K562 (cell line): ENCODE measurements at regions not wholly inside any gene's neighbourhood (a gene's known extent, or its start where the extent isn't known, plus 50 kb on each side); places are given as distances from the start of the nearest gene placed in this dataset.

Experiments
- ATAC-seq: fragments of 200-7000 bp; cut with Tn5 transposase; 3 replicates; pipeline ENCODE4 v1.9.1; 2020; ENCODE audit warnings: moderate library complexity
- BruUV-seq: library from RNA; stranded (reverse); fragments of 400-500 nt; replicated peaks from 2 replicates; lab custom pipeline; 2021; lab: Mats Ljungman, UMichigan
- CTCF ChIA-PET: fragments of 300-600 bp; formaldehyde crosslinking; extraction: SDS; loops from one replicate; lab custom pipeline; 2021; ENCODE audit warnings: low intra/inter-chr PET ratio; lab: Yijun Ruan, JAX
- POLR2A ChIA-PET: fragments of 300-600, 350-650 bp; sonication (Branson Sonifier 250); formaldehyde crosslinking; extraction: SDS; loops from one replicate; lab custom pipeline; 2021; ENCODE audit warnings: antibody characterized with exemption, inconsistent platforms; lab: Yijun Ruan, JAX
- DNase-seq, 4 experiments: peaks; one replicate each; pipeline versions ENCODE4 v3.0.0 to v3.0.0-alpha.2; 2011 to 2018; ENCODE audit warnings: low spot score in 3 of 4, mixed read lengths in 3 of 4; ENCODE audit errors: extremely low read depth in 1 of 4
- FAIRE-seq: peaks from 2 replicates; lab custom pipeline; 2011; peaks lifted over from hg19 to GRCh38; lab: Jason Lieb, UNC
- H2AFZ ChIP-seq: 2 replicates; pipeline ENCODE4 v1.6.0; 2011; ENCODE audit warnings: low read depth, low read length, control low read depth, inconsistent platforms
- H3K27ac ChIP-seq: fragments of 200-600 bp; 3 replicates; pipeline ENCODE4 v1.8.0; 2011; ENCODE audit warnings: low read depth, mild to moderate bottlenecking, control low read depth, inconsistent platforms, low read length, moderate library complexity, mixed read lengths; ENCODE audit errors: extremely low read depth
- H3K27me3 ChIP-seq, 2 experiments: fragments of 300-600 bp in 1 of 2; 2 replicates in 1 of 2; 3 replicates in 1 of 2; pipeline versions ENCODE4 v1.6.0 to v1.8.0; 2011; ENCODE audit warnings: inconsistent platforms in 2 of 2, low read length in 2 of 2, mild to moderate bottlenecking in 1 of 2, mixed read lengths in 1 of 2, moderate library complexity in 1 of 2; ENCODE audit not compliant: control insufficient read depth in 2 of 2, insufficient read depth in 2 of 2
- H3K36me3 ChIP-seq: fragments of 300-600 bp; 3 replicates; pipeline ENCODE4 v1.8.0; 2011; ENCODE audit warnings: mild to moderate bottlenecking, low read length, inconsistent platforms; ENCODE audit not compliant: control insufficient read depth, insufficient read depth
- H3K4me1 ChIP-seq, 2 experiments: fragments of 200-600 bp in 1 of 2; replicated peaks in 1 of 2; 2 replicates in 1 of 2; 3 replicates in 1 of 2; pipeline versions ENCODE4 v1.5.1 to v1.8.0; 2011; ENCODE audit warnings: inconsistent platforms in 2 of 2, low read length in 2 of 2, mild to moderate bottlenecking in 1 of 2, mixed read lengths in 1 of 2, moderate library complexity in 1 of 2; ENCODE audit not compliant: control insufficient read depth in 2 of 2, insufficient read depth in 2 of 2
- H3K4me2 ChIP-seq: 2 replicates; pipeline ENCODE4 v1.6.1; 2011; ENCODE audit warnings: low read length, control low read depth, inconsistent platforms, mixed read lengths; ENCODE audit not compliant: insufficient read depth
- H3K4me3 ChIP-seq: fragments of 200-600 bp; sonication (generic), shearing (Covaris generic); 2 replicates; pipeline ENCODE4 v1.5.1; 2016; ENCODE audit warnings: control low read depth, inconsistent platforms
- H3K79me2 ChIP-seq: fragments of 200-600 bp; 3 replicates; pipeline ENCODE4 v1.8.0; 2011; ENCODE audit warnings: low read length, inconsistent platforms; ENCODE audit not compliant: control insufficient read depth, insufficient read depth
- H3K9ac ChIP-seq, 2 experiments: 2 replicates each; pipeline versions ENCODE4 v1.6.0 to v1.6.1; 2011; ENCODE audit warnings: low read depth in 2 of 2, low read length in 2 of 2, control low read depth in 1 of 2, inconsistent platforms in 1 of 2, mild to moderate bottlenecking in 1 of 2, mixed read lengths in 1 of 2; ENCODE audit not compliant: insufficient read depth in 1 of 2
- H3K9me1 ChIP-seq: one replicate; pipeline ENCODE4 v1.6.0; 2011; ENCODE audit warnings: inconsistent platforms, mild to moderate bottlenecking, low read length, moderate library complexity; ENCODE audit not compliant: control insufficient read depth, insufficient read depth
- H3K9me3 ChIP-seq: replicated peaks from 2 replicates; pipeline ENCODE4 v1.5.1; 2011; ENCODE audit warnings: low read depth, low read length, inconsistent platforms; ENCODE audit not compliant: control insufficient read depth, insufficient read depth
- H4K20me1 ChIP-seq: replicated peaks from 2 replicates; pipeline ENCODE4 v1.6.1; 2011; ENCODE audit warnings: low read length, inconsistent platforms, mixed read lengths; ENCODE audit not compliant: control insufficient read depth, insufficient read depth
- HDAC1 ChIP-seq, 2 experiments: fragments of 450-650 bp; IDR thresholded peaks; 2 replicates each; pipeline ENCODE4 v1.6.1; 2016 to 2017; ENCODE audit warnings: inconsistent platforms in 1 of 2, mild to moderate bottlenecking in 1 of 2, moderate library complexity in 1 of 2
- MXI1 ChIP-seq: IDR thresholded peaks from 2 replicates; pipeline ENCODE4 v1.6.1; 2011; ENCODE audit warnings: low read depth, mild to moderate bottlenecking, improper control_type of control experiment, low read length
- NCOR1 ChIP-seq: fragments of 450-650 bp; IDR thresholded peaks from 2 replicates; pipeline ENCODE4 v1.6.1; 2016; ENCODE audit warnings: mild to moderate bottlenecking, moderate library complexity
- PHB2 ChIP-seq: fragments of 450-650 bp; IDR thresholded peaks from 2 replicates; pipeline ENCODE4 v1.6.1; 2017; ENCODE audit warnings: low read depth
- PHF21A ChIP-seq: fragments of 450-650 bp; IDR thresholded peaks from 2 replicates; pipeline ENCODE4 v1.6.1; 2017; ENCODE audit warnings: low read depth, borderline replicate concordance
- PYGO2 ChIP-seq: fragments of 450-650 bp; IDR thresholded peaks from 2 replicates; pipeline ENCODE4 v1.6.1; 2016; ENCODE audit warnings: mild to moderate bottlenecking, missing genetic modification characterization, moderate library complexity, missing compliant biosample characterization
- RAD21 ChIP-seq, 2 experiments: fragments of 250-450 bp in 1 of 2; fragments of 450-650 bp in 1 of 2; sonication (Bioruptor Pico) in 1 of 2; formaldehyde crosslinking in 1 of 2; IDR thresholded peaks in 1 of 2; conservative IDR thresholded peaks in 1 of 2; 2 replicates each; pipeline versions ENCODE4 v1.4.0 to v1.8.0; 2020 to 2022; ENCODE audit warnings: mild to moderate bottlenecking in 2 of 2, moderate library complexity in 1 of 2
- RUNX1 ChIP-seq: sonication (generic); IDR thresholded peaks from 2 replicates; pipeline ENCODE4 v1.6.1; 2016; ENCODE audit warnings: antibody characterized with exemption, low read depth
- TSC22D4 ChIP-seq: fragments of 450-650 bp; IDR thresholded peaks from 2 replicates; pipeline ENCODE4 v1.6.1; 2016; ENCODE audit warnings: missing genetic modification characterization, missing biosample characterization, control low read depth
- WHSC1 ChIP-seq: IDR thresholded peaks from one replicate; pipeline ENCODE4 v1.6.1; 2012; ENCODE audit warnings: low read length, control low read depth, inconsistent platforms
- ZFP30 ChIP-seq: fragments of 250-450 bp; sonication (Bioruptor Pico); IDR thresholded peaks from 2 replicates; pipeline ENCODE4 v1.8.0; 2022; ENCODE audit warnings: moderate library complexity, mild to moderate bottlenecking, inconsistent platforms, borderline replicate concordance
- ZNF174 ChIP-seq: fragments of 250-450 bp; sonication (Bioruptor Pico); IDR thresholded peaks from 2 replicates; pipeline ENCODE4 v1.4.0; 2020; ENCODE audit warnings: mild to moderate bottlenecking
- ZNF197 ChIP-seq: fragments of 200-800 bp; sonication (Bioruptor generic); IDR thresholded peaks from 2 replicates; pipeline ENCODE4 v1.6.1; 2016; ENCODE audit warnings: low read depth, missing genetic modification characterization, missing compliant biosample characterization
- ZNF212 ChIP-seq: fragments of 450-650 bp; formaldehyde crosslinking; IDR thresholded peaks from 2 replicates; pipeline ENCODE4 v1.4.0; 2020; ENCODE audit warnings: mild to moderate bottlenecking
- ZSCAN29 ChIP-seq: fragments of 450-650 bp; IDR thresholded peaks from 2 replicates; pipeline ENCODE4 v1.6.1; 2017
- WGBS: fragments of 100-300 bp; shearing (Covaris generic); methylation state at CpG from one replicate; pipeline ENCODE4 v1.1.6; 2016; ENCODE audit warnings: low coverage, mixed read lengths; ENCODE audit not compliant: insufficient coverage; ENCODE audit errors: missing lambda C conversion rate; 5-methylcytosine and 5-hydroxymethylcytosine counted together
- in situ Hi-C: fragments of 300-500 bp; cut with MboI; formaldehyde crosslinking; loops from 4 replicates; pipeline ENCODE4 v1.15.0; 2018; ENCODE audit warnings: inconsistent platforms, mixed read lengths
- intact Hi-C: fragments of 100-400 bp; cut with micrococcal nuclease; formaldehyde crosslinking; loops from 2 replicates; pipeline ENCODE4 v1.14.2; 2022
- TF ChIP-seq, protein P1 (sequence below): fragments of 250-450 bp; sonication (Bioruptor Pico); IDR thresholded peaks from 2 replicates; pipeline ENCODE4 v1.5.0; 2020; ENCODE audit warnings: mild to moderate bottlenecking, borderline replicate concordance
- TF ChIP-seq, protein P2 (sequence below): sonication (generic); formaldehyde crosslinking; IDR thresholded peaks from 2 replicates; pipeline ENCODE4 v1.8.1; 2023; ENCODE audit warnings: mild to moderate bottlenecking, missing genetic modification reagents

DNA sequence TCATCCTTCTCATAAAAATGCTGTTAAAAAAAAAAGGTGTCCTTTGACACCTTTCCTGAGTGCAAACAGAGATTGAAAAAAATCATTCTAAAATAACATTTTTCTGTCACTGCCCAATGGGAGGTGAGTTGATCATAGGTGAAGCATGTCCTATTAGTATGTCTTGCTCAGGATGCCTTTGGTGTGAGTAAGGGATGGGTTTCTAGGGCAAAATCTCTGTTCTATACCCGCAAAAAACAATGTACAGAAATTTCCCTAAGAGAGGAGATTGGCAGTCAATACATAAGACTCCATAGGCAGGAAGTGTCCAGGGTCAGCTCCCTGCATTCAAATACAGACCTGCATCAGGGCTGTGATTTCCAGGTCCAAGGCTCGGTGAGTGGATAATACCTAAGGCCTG, 195.2 kb downstream of the DAD1 start:
- ChIA-PET POLR2A (no interaction called here), CTCF (no interaction called here)
- Histone ChIP-seq H3K36me3 (no peaks in the 10 kb centered on the region), H2AFZ (no peak overlapping the region), H3K27ac (no peak overlapping the region), H3K9me1 (no peaks in the 10 kb centered on the region), H3K9ac (no peak overlapping the region), H3K79me2 (no peaks in the 10 kb centered on the region), H3K4me2 (no peak overlapping the region), H3K27me3 (no peaks in the 10 kb centered on the region; a peak in 2 of 5 replicates), H3K9me3 (no peaks in the 10 kb centered on the region), H4K20me1 (no peaks in the 10 kb centered on the region), H3K4me3 (no peak overlapping the region), H3K4me1 (no peaks in the 10 kb centered on the region)
- intact Hi-C loops (loop anchor here (2.0 to 10.0 kb wide), 2 partner anchors 41 to 161 kb away; no protein-coding TSS in a partner anchor), in situ Hi-C loops (loop anchor here (5.0 to 10.0 kb wide), 2 partner anchors 79 to 261 kb away; no protein-coding TSS in a partner anchor)
- no TSS peak for BruUV-seq
- WGBS, result 3% methylated on average over 2 of the region's 2 CpGs
- FAIRE-seq (no peak), DNase-seq (no peak), ATAC-seq (no peak)
- no peak for TF ChIP-seq ZNF174 (CRISPR knock-in tag)
- TF ChIP-seq ZFP30 (CRISPR knock-in tag), result no peak
- TF ChIP-seq PHF21A, result no peak
- no peak for TF ChIP-seq ZNF212
- TF ChIP-seq RUNX1, result no peak
- TF ChIP-seq NCOR1, result no peak
- no peak for TF ChIP-seq PHB2
- TF ChIP-seq, protein P1, sequence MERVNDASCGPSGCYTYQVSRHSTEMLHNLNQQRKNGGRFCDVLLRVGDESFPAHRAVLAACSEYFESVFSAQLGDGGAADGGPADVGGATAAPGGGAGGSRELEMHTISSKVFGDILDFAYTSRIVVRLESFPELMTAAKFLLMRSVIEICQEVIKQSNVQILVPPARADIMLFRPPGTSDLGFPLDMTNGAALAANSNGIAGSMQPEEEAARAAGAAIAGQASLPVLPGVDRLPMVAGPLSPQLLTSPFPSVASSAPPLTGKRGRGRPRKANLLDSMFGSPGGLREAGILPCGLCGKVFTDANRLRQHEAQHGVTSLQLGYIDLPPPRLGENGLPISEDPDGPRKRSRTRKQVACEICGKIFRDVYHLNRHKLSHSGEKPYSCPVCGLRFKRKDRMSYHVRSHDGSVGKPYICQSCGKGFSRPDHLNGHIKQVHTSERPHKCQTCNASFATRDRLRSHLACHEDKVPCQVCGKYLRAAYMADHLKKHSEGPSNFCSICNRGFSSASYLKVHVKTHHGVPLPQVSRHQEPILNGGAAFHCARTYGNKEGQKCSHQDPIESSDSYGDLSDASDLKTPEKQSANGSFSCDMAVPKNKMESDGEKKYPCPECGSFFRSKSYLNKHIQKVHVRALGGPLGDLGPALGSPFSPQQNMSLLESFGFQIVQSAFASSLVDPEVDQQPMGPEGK (CRISPR knock-in tag), result no peak
- TF ChIP-seq TSC22D4, result no peak
- no peak for TF ChIP-seq ZNF197 (CRISPR knock-in tag)
- no peak for TF ChIP-seq RAD21 (CRISPR knock-in tag; conservative IDR thresholded peaks at IDR 0.05 in 1 of 2, IDR thresholded peaks at IDR 0.05 in 1 of 2)
- TF ChIP-seq ZSCAN29, result no peak
- no peak for TF ChIP-seq HDAC1 (IDR thresholded peaks at IDR 0.05)
- no peak for TF ChIP-seq WHSC1
- no peak for TF ChIP-seq PYGO2
- TF ChIP-seq, protein P2, sequence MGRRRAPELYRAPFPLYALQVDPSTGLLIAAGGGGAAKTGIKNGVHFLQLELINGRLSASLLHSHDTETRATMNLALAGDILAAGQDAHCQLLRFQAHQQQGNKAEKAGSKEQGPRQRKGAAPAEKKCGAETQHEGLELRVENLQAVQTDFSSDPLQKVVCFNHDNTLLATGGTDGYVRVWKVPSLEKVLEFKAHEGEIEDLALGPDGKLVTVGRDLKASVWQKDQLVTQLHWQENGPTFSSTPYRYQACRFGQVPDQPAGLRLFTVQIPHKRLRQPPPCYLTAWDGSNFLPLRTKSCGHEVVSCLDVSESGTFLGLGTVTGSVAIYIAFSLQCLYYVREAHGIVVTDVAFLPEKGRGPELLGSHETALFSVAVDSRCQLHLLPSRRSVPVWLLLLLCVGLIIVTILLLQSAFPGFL (CRISPR knock-in tag), result no peak
- TF ChIP-seq MXI1, result no peak
